ENCODE measurements at regions not wholly inside any gene's neighbourhood (a gene's known extent, or its start where the extent isn't known, plus 50 kb on each side); places are given as distances from the start of the nearest gene placed in this dataset.

GRCh38 chr3:116984301-116984700, 274.7 kb downstream of the TUSC7 start:
- no peak overlapping the region for H3K4me3 ChIP-seq
- no peak overlapping the region for H3K27ac ChIP-seq
- no peak for TF ChIP-seq CTCF (IDR thresholded peaks at IDR 0.05; ENCODE audit: low read depth, low read length)
- no peaks in the 10 kb centered on the region for H3K36me3 ChIP-seq
- H3K4me1 ChIP-seq (ENCODE audit: low read depth): no peaks in the 10 kb centered on the region
- H3K9me3 ChIP-seq (ENCODE audit: low read depth): no peaks in the 10 kb centered on the region
- DNase-seq (ENCODE audit: low read depth in 1 of 2, low spot score in 1 of 2): no peak
- no peaks in the 10 kb centered on the region for H3K27me3 ChIP-seq

DNA sequence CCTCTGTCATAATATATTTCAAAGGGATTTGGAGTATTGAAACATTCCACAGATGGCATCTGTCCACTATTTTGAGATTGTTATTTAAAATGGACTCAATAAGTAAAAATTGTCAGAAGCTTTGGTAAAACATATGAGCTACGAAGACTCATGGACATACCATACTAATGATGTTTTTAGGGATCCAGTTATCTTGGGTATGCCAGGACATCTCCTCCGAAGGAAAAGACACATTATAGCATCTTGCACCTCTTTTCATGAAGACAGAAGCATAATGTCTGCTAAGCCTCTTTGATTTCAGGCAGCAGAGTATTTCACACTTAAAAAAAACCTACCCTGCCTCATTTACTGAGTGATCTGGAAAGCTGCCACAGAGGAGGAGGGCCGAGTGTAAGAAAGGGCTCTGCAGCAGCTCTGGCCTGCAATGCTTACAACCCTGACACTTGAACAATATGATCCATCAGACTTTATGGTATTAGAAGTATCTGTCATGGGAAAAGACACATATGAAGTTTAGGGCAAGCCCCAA, 284.8 kb downstream of the TUSC7 start:
- H3K27ac ChIP-seq: no peak overlapping the region
- no peaks in the 10 kb centered on the region for H3K36me3 ChIP-seq
- H3K27me3 ChIP-seq: no peaks in the 10 kb centered on the region
- H3K4me3 ChIP-seq: no peak overlapping the region
- H3K4me1 ChIP-seq (ENCODE audit: low read depth): peaks cover under 1% of the 10 kb centered on the region
- DNase-seq (ENCODE audit: low read depth in 1 of 2, low spot score in 1 of 2): no peak
- no peak for TF ChIP-seq CTCF (IDR thresholded peaks at IDR 0.05; ENCODE audit: low read depth, low read length)
- no peaks in the 10 kb centered on the region for H3K9me3 ChIP-seq (ENCODE audit: low read depth)

- Histone ChIP-seq H3K4me1 (ENCODE audit: low read depth) (peaks cover 33% of the 10 kb centered on the region), H3K4me3 (no peak overlapping the region), H3K27me3 (no peaks in the 10 kb centered on the region), H3K36me3 (no peaks in the 10 kb centered on the region), H3K27ac (no peak overlapping the region), H3K9me3 (ENCODE audit: low read depth) (no peaks in the 10 kb centered on the region)
- DNase-seq (ENCODE audit: low read depth in 1 of 2, low spot score in 1 of 2): no peak
- TF ChIP-seq CTCF (IDR thresholded peaks at IDR 0.05; ENCODE audit: low read depth, low read length): no peak
Observed at GRCh38 chr3:117003501-117003900, 293.9 kb downstream of the TUSC7 start.

DNA sequence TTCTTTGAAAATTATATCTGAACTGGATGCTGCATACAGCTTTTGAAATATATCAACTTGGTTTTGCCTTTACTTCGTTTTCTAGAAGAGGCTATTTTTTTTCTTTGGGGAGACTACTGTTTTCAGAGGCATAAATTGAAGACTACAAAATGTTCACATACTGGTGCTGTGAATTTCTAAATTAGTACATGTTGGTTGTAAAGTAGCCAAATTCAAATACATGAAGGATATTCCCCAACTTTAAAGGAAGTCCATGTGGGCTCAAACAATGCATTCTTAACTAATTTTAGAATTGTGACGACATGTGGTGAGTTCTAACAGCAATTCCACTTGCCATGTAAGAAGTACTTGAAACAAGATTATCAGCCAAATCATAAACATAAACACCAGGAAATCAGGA, 295.7 kb downstream of the TUSC7 start:
- Histone ChIP-seq H3K9me3 (ENCODE audit: low read depth) (no peaks in the 10 kb centered on the region), H3K27me3 (no peaks in the 10 kb centered on the region), H3K36me3 (no peaks in the 10 kb centered on the region), H3K27ac (no peak overlapping the region), H3K4me1 (ENCODE audit: low read depth) (peaks cover 25% of the 10 kb centered on the region), H3K4me3 (no peak overlapping the region)
- no peak for DNase-seq (ENCODE audit: low read depth in 1 of 2, low spot score in 1 of 2)
- TF ChIP-seq CTCF (IDR thresholded peaks at IDR 0.05; ENCODE audit: low read depth, low read length): no peak

- H3K4me1 ChIP-seq (ENCODE audit: low read depth): peaks cover 25% of the 10 kb centered on the region
- H3K27me3 ChIP-seq: no peaks in the 10 kb centered on the region
- no peak for DNase-seq (ENCODE audit: low read depth in 1 of 2, low spot score in 1 of 2)
- no peak overlapping the region for H3K4me3 ChIP-seq
- no peaks in the 10 kb centered on the region for H3K36me3 ChIP-seq
- TF ChIP-seq CTCF (IDR thresholded peaks at IDR 0.05; ENCODE audit: low read depth, low read length): no peak
- H3K9me3 ChIP-seq (ENCODE audit: low read depth): no peaks in the 10 kb centered on the region
- H3K27ac ChIP-seq: peak overlapping the region; percentile 16
Observed at GRCh38 chr3:117005911-117006522, 296.4 kb downstream of the TUSC7 start.

All from cardiac muscle cell (in vitro differentiated cells and primary cell).